ENCODE measurements at regions not wholly inside any gene's neighbourhood (a gene's known extent, or its start where the extent isn't known, plus 50 kb on each side); places are given as distances from the start of the nearest gene placed in this dataset.

DNA sequence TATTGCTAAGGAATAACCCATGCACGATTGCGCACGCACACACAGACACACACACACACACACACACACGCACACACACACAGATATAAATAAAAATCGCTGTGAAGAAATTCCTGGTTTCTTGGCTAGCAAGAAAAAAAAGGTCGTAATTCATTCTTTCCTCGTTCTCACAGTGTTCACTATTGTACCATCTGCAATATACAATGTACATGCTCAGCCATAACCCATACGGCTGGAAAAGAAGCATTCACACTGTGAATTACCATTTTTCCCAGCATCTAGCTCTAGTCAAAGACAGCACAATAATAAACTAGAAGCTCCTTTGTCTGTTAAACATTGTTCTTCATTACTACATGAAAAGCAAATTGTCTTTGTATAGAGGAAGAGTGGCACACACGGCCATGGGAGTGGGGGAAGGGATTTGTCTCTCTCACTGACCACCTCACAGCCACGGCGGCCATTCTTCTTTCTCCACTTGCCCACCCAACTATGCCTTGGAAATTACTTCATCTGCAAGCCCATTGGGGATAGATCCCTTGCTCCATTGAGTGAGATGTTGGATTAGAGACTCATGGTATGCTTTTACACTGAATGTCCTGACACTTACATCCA is 115.3 kb upstream of the ID4 start:
- dilution Hi-C loops (cut with MboI; ENCODE audit: extremely low pct_ligation_motif_present, low sequenced_read_pairs) = no loop called here
- FAIRE-seq (no peak), DNase-seq (ENCODE audit: low read depth, low spot score) (no peak)
- H3K4me3 ChIP-seq (replicated peaks in 1 of 3; ENCODE audit: insufficient read depth in 1 of 3, low read depth in 1 of 3, low read length in 3 of 3) = no peak overlapping the region
- CTCF ChIA-PET = no interaction called here
- H3K9me3 ChIP-seq (replicated peaks; ENCODE audit: control insufficient read depth, insufficient read depth, low read length) = peaks cover 5% of the 10 kb centered on the region
- no peak for TF ChIP-seq EZH2 (IDR thresholded peaks at IDR 0.05; ENCODE audit: borderline replicate concordance, low read depth, low read length, severe bottlenecking)
- TF ChIP-seq MYC (IDR thresholded peaks at IDR 0.05; ENCODE audit: low read depth, low read length) = no peak
- no peak for TF ChIP-seq FOS (IDR thresholded peaks at IDR 0.05; ENCODE audit: borderline replicate concordance, insufficient read depth, low read length)
- no peak for TF ChIP-seq CTCF (IDR thresholded peaks at IDR 0.05; ENCODE audit: extremely low read depth in 1 of 2, insufficient read depth in 1 of 2, low read depth in 1 of 2, low read length in 2 of 2)
- no peak overlapping the region for H3K9ac ChIP-seq (replicated peaks; ENCODE audit: extremely low read depth, insufficient read depth, low read length)
- intact Hi-C loops (cut with micrococcal nuclease) = no loop called here
- BruUV-seq (replicated peaks) = no TSS peak
- H3K4me1 ChIP-seq (ENCODE audit: control insufficient read depth, extremely low read depth, insufficient read depth, low read length) = no peaks in the 10 kb centered on the region
- H3K9me1 ChIP-seq (replicated peaks; ENCODE audit: control insufficient read depth, extremely low read depth, insufficient read depth, low read length) = no peaks in the 10 kb centered on the region
- no peaks in the 10 kb centered on the region for H3K27me3 ChIP-seq (ENCODE audit: control insufficient read depth in 2 of 2, insufficient read depth in 2 of 2, low read length in 2 of 2)
- H3K79me2 ChIP-seq (ENCODE audit: control insufficient read depth, insufficient read depth, low read length) = no peaks in the 10 kb centered on the region
- H4K20me1 ChIP-seq (replicated peaks; ENCODE audit: control insufficient read depth, extremely low read depth, insufficient read depth, low read length) = no peaks in the 10 kb centered on the region
- no peaks in the 10 kb centered on the region for H3K36me3 ChIP-seq (ENCODE audit: control insufficient read depth in 2 of 2, extremely low read depth in 1 of 2, insufficient read depth in 2 of 2, low read length in 2 of 2)
- H3K4me2 ChIP-seq (ENCODE audit: insufficient read depth, low read length) = no peak overlapping the region
- no peak overlapping the region for H3K27ac ChIP-seq (ENCODE audit: insufficient read depth, low read depth, low read length)
- H2AFZ ChIP-seq (ENCODE audit: low read depth, low read length) = no peak overlapping the region
- POLR2A ChIA-PET = no interaction called here

DNA sequence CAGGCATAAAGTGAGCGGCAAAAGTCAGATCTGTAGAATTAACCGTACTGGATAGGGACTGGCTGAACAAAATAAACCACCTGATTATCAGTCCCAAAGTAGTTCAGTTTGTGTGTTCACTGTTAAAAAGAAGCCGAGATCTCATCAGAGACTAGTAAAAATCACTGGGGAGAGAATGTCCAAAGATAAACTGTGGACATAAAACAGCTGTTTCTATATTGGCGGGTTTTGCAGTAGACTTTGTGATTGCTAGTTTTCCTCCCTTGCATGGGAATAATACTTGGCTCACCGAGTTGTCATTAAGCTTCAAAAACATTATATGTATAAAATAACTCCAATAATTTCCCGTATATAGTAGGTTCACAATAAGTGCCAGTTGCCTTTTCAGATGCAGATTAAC is 114.2 kb upstream of the ID4 start:
- Histone ChIP-seq H3K4me3 (replicated peaks in 1 of 3; ENCODE audit: insufficient read depth in 1 of 3, low read depth in 1 of 3, low read length in 3 of 3) (no peak overlapping the region), H4K20me1 (replicated peaks; ENCODE audit: control insufficient read depth, extremely low read depth, insufficient read depth, low read length) (no peaks in the 10 kb centered on the region), H3K79me2 (ENCODE audit: control insufficient read depth, insufficient read depth, low read length) (no peaks in the 10 kb centered on the region), H3K27ac (ENCODE audit: insufficient read depth, low read depth, low read length) (no peak overlapping the region), H3K9me1 (replicated peaks; ENCODE audit: control insufficient read depth, extremely low read depth, insufficient read depth, low read length) (no peaks in the 10 kb centered on the region), H3K9ac (replicated peaks; ENCODE audit: extremely low read depth, insufficient read depth, low read length) (no peak overlapping the region), H3K9me3 (replicated peaks; ENCODE audit: control insufficient read depth, insufficient read depth, low read length) (peaks cover 5% of the 10 kb centered on the region), H3K36me3 (ENCODE audit: control insufficient read depth in 2 of 2, extremely low read depth in 1 of 2, insufficient read depth in 2 of 2, low read length in 2 of 2) (no peaks in the 10 kb centered on the region), H3K4me1 (ENCODE audit: control insufficient read depth, extremely low read depth, insufficient read depth, low read length) (no peaks in the 10 kb centered on the region), H2AFZ (ENCODE audit: low read depth, low read length) (no peak overlapping the region), H3K4me2 (ENCODE audit: insufficient read depth, low read length) (no peak overlapping the region), H3K27me3 (ENCODE audit: control insufficient read depth in 2 of 2, insufficient read depth in 2 of 2, low read length in 2 of 2) (no peaks in the 10 kb centered on the region)
- dilution Hi-C loops (cut with MboI; ENCODE audit: extremely low pct_ligation_motif_present, low sequenced_read_pairs) (no loop called here), intact Hi-C loops (cut with micrococcal nuclease) (no loop called here)
- POLR2A ChIA-PET = no interaction called here
- FAIRE-seq (no peak), DNase-seq (ENCODE audit: low read depth, low spot score) (no peak)
- BruUV-seq (replicated peaks) = no TSS peak
- CTCF ChIA-PET = no interaction called here
- no peak for TF ChIP-seq MYC (IDR thresholded peaks at IDR 0.05; ENCODE audit: low read depth, low read length)
- no peak for TF ChIP-seq CTCF (IDR thresholded peaks at IDR 0.05; ENCODE audit: extremely low read depth in 1 of 2, insufficient read depth in 1 of 2, low read depth in 1 of 2, low read length in 2 of 2)

Data from endothelial cell of umbilical vein (primary cell).